ENCODE measurements at regions not wholly inside any gene's neighbourhood (a gene's known extent, or its start where the extent isn't known, plus 50 kb on each side); places are given as distances from the start of the nearest gene placed in this dataset.

DNA sequence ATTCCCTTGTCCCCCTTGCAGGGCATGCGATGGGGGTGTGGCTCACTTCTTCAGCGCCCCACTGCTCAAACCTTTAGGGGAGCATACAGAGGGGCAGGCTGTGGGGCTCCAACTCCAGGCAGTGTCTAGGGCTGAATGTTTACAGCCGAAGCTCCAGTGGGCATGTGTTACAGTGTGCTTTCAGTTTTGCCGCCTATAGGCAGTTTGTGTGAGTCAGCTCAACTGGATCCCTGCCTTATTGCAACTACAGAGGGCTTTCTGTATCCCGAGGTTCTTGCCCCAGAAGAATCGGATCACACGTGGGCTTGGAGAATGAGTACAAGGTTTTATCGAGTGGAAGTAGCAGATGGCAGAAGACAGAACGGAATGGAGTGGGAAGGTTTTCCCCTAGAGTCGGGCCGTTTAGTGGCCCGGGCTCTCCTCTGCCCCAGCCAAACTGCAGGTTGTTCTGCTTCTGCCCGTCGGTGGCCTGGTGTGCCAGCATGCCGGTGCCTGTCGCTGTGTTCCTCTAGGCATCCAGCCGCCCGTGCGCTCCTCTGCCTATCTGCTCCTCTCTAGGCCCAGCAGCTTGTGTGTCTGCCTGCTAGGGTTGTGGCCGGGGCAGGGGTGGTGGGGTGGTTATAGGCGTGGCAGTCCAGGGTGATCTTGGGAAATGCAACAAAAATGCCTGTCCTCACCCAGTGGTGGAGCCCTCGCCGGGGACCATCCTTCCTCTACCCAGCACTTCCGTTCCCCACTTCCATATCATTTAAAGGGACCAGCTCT, 435.9 kb upstream of the SGCG start:
- H3K4me3 ChIP-seq (ENCODE audit: low read length), result no peak overlapping the region
- TF ChIP-seq, protein P1, sequence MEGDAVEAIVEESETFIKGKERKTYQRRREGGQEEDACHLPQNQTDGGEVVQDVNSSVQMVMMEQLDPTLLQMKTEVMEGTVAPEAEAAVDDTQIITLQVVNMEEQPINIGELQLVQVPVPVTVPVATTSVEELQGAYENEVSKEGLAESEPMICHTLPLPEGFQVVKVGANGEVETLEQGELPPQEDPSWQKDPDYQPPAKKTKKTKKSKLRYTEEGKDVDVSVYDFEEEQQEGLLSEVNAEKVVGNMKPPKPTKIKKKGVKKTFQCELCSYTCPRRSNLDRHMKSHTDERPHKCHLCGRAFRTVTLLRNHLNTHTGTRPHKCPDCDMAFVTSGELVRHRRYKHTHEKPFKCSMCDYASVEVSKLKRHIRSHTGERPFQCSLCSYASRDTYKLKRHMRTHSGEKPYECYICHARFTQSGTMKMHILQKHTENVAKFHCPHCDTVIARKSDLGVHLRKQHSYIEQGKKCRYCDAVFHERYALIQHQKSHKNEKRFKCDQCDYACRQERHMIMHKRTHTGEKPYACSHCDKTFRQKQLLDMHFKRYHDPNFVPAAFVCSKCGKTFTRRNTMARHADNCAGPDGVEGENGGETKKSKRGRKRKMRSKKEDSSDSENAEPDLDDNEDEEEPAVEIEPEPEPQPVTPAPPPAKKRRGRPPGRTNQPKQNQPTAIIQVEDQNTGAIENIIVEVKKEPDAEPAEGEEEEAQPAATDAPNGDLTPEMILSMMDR (conservative IDR thresholded peaks at IDR 0.05; ENCODE audit: low read depth, low read length), result no peak
- DNase-seq (ENCODE audit: low read depth), result no peak

DNA sequence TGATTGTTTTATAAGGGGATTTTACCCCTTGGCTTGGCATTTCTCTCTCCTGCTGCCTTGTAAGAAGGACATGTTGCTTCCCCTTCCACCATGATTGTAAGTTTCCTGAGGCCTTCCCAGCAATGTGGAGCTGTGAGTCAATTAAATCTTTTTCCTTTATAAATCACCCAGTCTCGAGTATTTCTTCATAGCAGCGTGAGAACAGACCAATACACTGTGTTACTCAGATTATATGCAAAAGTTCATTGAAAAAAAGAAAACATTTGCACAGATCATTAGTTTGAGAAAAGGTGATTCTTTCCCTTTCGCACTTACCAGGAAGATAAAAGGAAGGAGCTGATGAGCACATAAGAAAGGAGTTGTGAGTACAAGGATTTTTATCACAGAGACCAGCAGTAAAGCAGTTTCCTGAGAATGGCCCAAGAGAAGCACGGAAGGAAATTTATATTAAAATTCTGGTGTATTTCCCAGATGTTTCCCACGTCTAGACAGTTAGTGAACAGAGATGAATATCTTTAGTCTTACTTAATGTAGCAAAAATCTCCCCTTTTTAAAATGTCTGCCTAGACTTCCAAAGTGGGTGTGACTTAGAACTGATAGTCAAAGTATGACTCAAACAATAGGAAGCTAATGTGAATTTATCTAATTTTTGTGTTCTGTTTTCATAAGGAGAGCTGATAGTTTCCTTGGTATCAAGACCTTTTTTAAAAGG, 431.8 kb upstream of the SGCG start:
- H3K4me3 ChIP-seq (ENCODE audit: low read length), result no peak overlapping the region
- TF ChIP-seq, protein P1 (conservative IDR thresholded peaks at IDR 0.05; ENCODE audit: low read depth, low read length), result no peak
- no peak for DNase-seq (ENCODE audit: low read depth)

DNA sequence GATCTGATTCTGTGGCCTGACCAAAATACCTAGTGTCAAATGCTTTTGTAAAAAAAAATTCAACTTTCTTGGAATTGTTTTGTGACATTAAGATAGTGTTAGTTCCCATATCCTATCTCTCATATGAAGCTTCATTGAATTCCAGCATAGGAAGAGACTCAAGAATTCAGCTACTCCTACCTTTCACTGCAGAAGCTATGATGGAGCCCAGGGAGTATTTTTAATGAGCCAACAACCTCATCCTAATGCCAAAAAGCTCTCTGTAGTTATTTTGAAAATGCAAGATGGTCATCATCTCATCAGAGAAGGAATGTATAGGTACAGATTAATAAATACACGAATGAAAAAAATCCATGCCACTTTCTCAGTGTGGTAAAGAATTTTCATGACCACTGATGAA, 431.2 kb upstream of the SGCG start:
- TF ChIP-seq, protein P1 (conservative IDR thresholded peaks at IDR 0.05; ENCODE audit: low read depth, low read length), result no peak
- no peak overlapping the region for H3K4me3 ChIP-seq (ENCODE audit: low read length)
- DNase-seq (ENCODE audit: low read depth), result no peak

DNA sequence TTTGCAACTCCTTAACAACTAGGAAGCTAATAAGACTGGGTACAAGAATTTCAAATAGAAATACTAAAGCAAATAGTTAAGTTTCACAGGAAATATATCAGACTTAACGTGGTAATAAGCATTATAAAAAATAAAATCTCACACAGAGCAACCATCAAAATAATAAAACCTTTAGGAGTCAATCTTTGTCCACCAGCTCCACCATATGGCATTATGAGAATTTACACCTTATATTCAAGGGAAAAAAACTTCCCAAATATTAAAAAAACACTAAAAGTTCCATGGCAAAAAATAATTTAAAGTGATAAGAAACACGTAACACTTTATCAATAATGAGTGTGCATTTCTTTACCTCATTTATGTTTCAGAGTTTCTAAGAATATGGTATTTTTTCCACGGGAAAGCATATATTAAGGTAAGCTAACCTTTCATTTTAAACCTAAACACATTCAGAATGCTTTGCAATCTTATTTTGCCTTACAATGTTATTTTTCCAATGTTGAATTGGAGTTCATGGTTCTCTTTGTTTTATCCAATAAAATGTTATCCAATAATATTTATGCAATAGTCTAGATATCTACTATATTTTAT, 423.2 kb upstream of the SGCG start:
- no peak overlapping the region for H3K4me3 ChIP-seq (ENCODE audit: low read length)
- TF ChIP-seq, protein P1 (conservative IDR thresholded peaks at IDR 0.05; ENCODE audit: low read depth, low read length), result peak; percentile 52
- no peak for DNase-seq (ENCODE audit: low read depth)

DNA sequence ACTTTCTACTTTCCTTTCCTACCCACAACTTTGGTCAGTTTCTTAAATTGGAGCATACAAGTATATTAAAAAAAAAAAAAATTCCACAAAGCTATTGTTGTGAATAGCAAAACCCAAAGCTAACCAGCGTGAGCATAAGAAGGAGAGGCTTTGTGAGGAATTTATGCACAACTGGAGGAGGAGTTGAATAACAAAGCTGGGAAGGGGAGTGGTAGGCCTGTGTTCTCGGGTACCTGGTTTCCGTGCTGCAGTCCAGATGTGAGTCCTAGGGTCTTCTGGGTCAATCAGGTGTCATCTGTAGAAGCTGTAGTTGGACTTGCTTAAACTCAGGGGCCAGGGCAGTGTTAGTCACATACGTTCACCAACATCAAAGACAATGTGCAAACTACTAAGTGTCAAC, 422.5 kb upstream of the SGCG start:
- H3K4me3 ChIP-seq (ENCODE audit: low read length), result no peak overlapping the region
- TF ChIP-seq, protein P1 (conservative IDR thresholded peaks at IDR 0.05; ENCODE audit: low read depth, low read length), result no peak
- no peak for DNase-seq (ENCODE audit: low read depth)

DNA sequence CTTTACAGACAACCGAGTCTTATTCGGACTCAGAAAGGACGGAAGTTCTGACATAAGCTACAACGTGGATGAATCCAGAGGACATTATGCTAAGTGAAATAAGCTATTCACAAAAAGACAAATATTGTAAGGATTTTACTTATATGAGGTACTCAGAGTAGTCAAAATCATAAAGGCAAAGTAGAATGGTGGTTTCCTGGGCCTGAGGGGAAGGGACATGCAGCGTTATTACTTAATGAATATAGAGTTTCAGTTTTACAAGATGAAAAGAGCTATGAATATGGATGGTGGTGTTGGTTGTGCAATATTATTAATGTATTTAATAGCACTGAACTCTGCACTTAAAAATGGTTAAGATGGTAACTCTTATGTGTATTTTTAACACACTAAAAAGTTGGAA, 419.1 kb upstream of the SGCG start:
- DNase-seq (ENCODE audit: low read depth), result no peak
- TF ChIP-seq, protein P1 (conservative IDR thresholded peaks at IDR 0.05; ENCODE audit: low read depth, low read length), result no peak
- H3K4me3 ChIP-seq (ENCODE audit: low read length), result no peak overlapping the region

Data from retinal pigment epithelial cell (primary cell).